ENCODE measurements at regions not wholly inside any gene's neighbourhood (a gene's known extent, or its start where the extent isn't known, plus 50 kb on each side); places are given as distances from the start of the nearest gene placed in this dataset.

GRCh38 chrX:42505016-42505415 is 272.9 kb downstream of the PPP1R2C start:
- no peak for DNase-seq

- no peak for DNase-seq
These were observed 278.3 kb downstream of the PPP1R2C start for GRCh38 chrX:42499620-42500019.

GRCh38 chrX:42497356-42497755 is 280.6 kb downstream of the PPP1R2C start:
- no peak for DNase-seq

GRCh38 chrX:42496239-42496638 is 281.7 kb downstream of the PPP1R2C start:
- DNase-seq: no peak

- no peak for DNase-seq
These were observed 282.8 kb downstream of the PPP1R2C start for GRCh38 chrX:42495139-42495538.

GRCh38 chrX:42491137-42491907 is 286.6 kb downstream of the PPP1R2C start:
- no peak for DNase-seq

- DNase-seq: no peak
These were observed 287.9 kb downstream of the PPP1R2C start for GRCh38 chrX:42490111-42490510.

GRCh38 chrX:42485601-42486000 is 292.4 kb downstream of the PPP1R2C start:
- no peak for DNase-seq

GRCh38 chrX:42484233-42484632 is 293.7 kb downstream of the PPP1R2C start:
- no peak for DNase-seq

GRCh38 chrX:42477396-42477795 is 300.6 kb downstream of the PPP1R2C start:
- DNase-seq: no peak

GRCh38 chrX:42472727-42473126 is 305.2 kb downstream of the PPP1R2C start:
- no peak for DNase-seq

GRCh38 chrX:42466332-42467046 is 311.5 kb downstream of the PPP1R2C start:
- DNase-seq: no peak

- DNase-seq: no peak
These were observed 312.1 kb downstream of the PPP1R2C start for GRCh38 chrX:42465821-42466220.

- no peak for DNase-seq
These were observed 314.1 kb downstream of the PPP1R2C start for GRCh38 chrX:42463706-42464490.

GRCh38 chrX:42462917-42463316 is 315.0 kb downstream of the PPP1R2C start:
- no peak for DNase-seq

- no peak for DNase-seq
These were observed 317.3 kb downstream of the PPP1R2C start for GRCh38 chrX:42460706-42461105.

GRCh38 chrX:42459735-42460134 is 318.2 kb downstream of the PPP1R2C start:
- no peak for DNase-seq

GRCh38 chrX:42456176-42456700 is 321.7 kb downstream of the PPP1R2C start:
- no peak for DNase-seq

GRCh38 chrX:42450228-42450627 is 327.7 kb downstream of the PPP1R2C start:
- DNase-seq: no peak

GRCh38 chrX:42443267-42443666 is 334.7 kb downstream of the PPP1R2C start:
- no peak for DNase-seq

- no peak for DNase-seq
These were observed 335.2 kb downstream of the PPP1R2C start for GRCh38 chrX:42442745-42443144.

GRCh38 chrX:42437211-42437610 is 340.8 kb downstream of the PPP1R2C start:
- DNase-seq: no peak

- no peak for DNase-seq
These were observed 343.4 kb downstream of the PPP1R2C start for GRCh38 chrX:42434458-42435166.

Measured in activated CD4-positive, alpha-beta T cell treated with anti-CD3 and anti-CD28 coated beads, Interleukin-2, amount 50 U/mL, for 1 hour (primary cell).